Stimulated activated CD8-positive, alpha-beta memory T cell treated with anti-CD3 and anti-CD28 coated beads, Interleukin-4, amount 100 ng/mL, for 24 hours (primary cell): ENCODE measurements at regions not wholly inside any gene's neighbourhood (a gene's known extent, or its start where the extent isn't known, plus 50 kb on each side); places are given as distances from the start of the nearest gene placed in this dataset.
"Not testable (repeated sequence)": the region's sequence is repeated elsewhere in the genome, so short reads cannot be mapped to it uniquely, and the experiment has no call there.

ENCODE experiments used
- DNase-seq: peaks from one replicate; pipeline ENCODE4 v3.0.0-alpha.2; 2020; ENCODE audit warnings: low read depth

DNA sequence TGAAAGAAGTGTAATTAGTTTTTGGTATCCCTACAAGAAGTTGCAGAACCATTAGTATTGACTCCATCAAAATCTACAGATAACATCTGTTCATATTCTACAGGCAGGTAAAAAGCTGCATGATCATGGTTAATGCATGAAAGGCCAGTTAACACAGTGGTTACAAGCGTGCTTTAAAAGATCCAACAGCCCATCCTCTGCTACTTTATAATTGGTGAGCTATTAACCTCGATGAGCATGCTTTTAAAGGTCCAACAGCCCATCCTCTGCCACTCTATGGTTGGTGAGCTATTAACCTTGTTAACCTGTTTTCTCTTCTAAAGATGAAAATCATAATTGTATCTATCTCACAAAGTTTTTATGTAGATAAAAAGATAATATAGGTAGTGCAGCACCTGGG is 289.3 kb downstream of the DUSP6 start:
- DNase-seq: no peak

DNA sequence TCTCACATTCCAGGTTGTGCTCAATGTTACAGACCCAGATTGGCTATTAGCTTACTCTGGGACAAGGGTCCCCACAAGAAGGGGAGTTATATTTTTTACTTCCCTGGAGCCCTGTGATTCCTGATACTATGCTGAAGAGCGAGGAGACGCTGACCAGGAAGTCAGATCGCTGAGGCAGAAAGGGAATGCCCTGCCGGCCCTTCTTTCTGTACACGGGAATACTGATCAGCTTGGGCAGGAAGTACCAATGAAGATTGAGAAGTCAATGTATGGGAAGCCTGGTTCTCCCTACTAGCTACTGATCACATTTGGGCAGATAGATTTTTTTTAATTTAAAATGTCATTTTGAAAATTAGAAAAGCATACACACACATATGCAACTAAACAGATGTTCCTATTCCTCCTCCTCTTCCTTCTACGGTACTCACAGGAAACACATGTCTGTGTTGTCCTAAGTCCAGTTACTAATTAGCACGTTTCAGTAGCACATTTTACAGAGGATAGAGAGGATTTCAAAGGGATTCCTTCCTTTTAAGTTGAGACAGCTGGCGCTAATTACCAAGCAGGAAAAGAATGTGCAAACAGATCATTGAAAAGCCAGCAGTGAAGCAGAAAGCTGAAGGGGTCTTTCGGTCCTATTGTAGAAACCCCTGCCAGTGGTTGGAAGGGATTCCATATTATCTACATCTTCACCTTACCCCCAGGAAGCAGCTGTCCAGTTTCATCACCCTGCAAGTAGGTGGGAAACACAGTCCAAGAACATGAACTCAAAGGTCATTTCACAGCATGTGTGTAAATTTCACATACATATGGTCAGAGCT is 292.4 kb downstream of the DUSP6 start:
- DNase-seq: no peak

DNA sequence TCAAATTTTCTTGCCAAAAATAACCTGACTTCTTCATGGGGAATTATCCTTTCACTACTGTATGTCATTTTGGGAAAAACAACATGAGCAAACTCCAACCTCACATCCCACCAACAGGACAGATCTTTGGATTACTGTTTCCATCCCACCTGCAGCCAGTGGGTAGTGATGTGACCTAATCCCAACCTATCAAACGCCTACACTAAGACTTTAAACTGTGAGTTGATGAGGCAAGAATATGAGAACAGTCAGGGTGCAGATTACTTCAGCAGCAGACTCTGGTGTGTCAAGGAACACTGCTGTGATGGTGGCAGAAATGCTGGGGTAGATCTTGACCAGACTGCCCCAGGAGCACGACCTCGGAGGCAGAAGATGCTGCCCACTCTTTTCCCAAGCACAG is 293.2 kb downstream of the DUSP6 start:
- DNase-seq: no peak

DNA sequence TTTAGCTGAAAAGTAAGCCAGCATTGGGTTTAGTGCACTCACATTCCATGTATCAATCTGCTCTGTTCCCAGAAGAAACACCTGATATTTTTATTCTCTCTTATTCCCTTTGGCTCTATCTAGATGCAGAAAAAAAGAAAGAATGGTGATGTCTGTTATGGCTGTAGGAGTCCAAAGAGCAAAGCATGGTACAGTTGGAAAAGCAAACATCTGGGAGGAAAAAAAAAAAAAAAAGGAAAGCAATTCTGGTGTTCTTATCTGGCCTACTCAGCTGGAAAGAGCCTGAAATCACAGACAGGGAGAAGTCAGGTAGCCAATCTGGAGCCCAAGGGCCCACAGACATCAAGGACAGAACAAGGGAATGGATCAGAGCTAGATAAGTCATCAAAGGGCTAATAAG is 293.9 kb downstream of the DUSP6 start:
- no peak for DNase-seq

DNA sequence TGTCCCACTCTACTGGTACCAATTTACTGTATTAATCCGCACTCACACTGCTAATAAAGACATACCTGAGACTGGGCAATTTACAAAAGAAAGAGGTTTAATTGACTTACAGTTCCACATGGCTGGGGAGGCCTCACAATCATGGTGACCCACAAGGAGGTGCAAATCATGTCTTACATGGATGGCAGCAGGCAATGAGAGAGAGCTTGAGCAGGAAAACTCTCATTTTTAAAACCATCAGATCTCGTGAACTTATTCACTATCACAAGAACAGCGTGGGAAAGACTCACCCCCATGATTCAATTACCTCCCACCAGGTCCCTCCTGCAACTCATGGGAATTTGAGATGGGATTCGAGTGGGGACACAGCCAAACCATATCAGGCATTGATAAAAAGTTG is 298.5 kb downstream of the DUSP6 start:
- not testable (repeated sequence) for DNase-seq

DNA sequence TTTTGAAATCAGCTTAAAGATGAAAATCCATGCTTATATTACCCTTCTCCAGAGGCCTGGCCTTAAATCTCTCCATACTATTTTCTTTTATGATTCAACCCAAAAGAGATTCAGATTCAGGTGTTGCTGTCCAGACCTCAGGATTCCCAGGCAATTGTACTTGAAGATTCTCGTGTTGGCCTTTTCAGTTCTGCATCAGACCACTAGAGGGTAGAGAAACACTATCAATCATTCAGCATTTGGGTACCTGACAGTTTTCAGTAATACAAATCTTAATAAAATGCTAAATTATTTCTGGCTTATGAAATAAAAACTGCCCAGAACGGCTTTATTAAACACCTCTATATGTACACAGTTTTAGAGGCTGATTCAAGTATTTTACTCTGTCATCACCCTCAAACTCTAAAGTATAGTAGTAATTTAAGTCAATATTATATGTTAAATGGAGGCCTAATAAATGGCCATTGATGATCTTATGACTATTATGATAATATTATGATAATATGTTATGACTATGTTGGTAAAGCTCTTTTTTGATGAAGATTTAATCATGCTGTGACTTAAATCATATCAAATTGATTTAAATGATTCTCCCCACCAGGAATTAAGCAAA is 301.1 kb downstream of the DUSP6 start:
- DNase-seq: no peak

DNA sequence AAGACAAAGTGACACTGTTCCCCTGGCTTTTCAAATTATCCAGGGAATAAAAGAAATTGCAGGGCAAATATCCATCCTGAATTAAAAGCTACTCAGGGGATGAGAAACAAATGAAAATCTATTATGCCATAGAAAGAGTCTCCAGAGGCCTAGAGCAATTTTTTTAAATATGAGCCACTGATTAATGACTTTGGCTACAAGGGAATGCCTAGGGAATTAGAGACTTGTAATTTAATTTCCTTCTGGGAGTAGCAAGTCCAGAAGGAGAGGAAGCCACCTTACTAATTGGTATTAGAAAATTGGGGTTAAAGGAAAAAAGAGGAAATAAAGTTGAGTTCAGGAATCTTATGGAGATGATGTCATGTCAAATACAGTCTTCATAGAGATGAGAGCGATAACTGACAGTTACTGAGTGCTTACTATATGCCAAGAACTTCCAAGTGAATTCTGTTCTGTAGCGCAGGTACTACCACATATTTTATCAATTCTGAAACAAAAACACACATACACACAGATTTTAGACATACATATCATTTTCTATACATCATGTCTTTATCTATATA is 304.4 kb downstream of the DUSP6 start:
- no peak for DNase-seq

DNA sequence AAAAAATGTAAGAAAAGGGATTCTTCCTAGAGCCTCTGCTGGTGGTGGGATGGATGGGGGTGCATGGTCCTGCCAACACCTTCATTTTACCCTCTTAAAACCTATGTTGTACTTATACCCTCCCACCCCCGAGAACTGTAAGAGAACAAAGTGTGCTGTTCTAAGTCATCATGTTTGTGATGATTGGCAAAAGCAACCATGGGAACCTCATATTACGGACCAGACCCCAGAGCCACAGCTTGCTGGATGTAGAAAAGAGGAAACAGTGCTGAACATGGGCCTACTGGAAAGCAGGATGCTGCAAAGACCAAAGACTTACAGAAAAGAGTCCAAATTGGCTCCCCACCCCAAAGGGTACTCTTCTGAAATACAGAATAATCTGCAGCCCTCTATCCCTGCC is 311.2 kb downstream of the DUSP6 start:
- no peak for DNase-seq

DNA sequence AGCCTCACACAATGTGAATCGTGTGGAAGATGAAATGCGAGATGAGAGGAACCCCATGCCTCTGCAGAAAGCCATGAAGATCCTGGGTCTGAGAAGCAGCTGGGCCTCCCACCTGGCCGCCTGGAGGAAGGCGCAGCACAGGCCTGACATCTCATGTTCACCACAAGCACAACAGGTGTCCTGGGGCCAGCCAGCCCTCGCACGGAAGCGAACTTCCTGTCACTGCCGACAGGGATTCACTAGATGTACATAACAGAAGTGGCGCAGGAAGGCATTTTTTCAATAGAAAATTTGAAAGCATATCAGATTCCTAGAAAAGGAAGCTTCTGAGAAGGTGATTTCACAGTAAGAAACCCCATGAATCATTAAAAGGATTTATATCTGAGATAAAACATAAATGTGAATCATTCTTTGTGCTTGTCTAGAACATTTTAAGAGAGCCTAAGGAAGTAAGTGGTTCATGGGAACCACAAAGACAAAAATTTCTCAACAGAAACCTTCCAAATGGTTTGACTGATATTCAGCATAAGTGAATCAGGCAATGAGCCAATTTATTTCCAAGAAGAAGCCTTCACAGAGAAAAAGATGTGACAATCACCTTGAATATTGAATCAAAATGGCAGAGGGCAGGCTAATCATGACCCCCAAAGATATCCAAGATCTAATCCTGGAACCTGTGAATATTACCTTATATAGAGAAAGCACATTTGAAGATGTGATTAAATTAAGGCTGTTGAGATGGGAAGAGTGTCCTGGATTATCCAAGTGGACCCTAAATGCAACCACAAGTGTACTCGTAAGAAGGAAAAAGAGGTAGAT is 311.9 kb downstream of the DUSP6 start:
- DNase-seq: peak; percentile 69

DNA sequence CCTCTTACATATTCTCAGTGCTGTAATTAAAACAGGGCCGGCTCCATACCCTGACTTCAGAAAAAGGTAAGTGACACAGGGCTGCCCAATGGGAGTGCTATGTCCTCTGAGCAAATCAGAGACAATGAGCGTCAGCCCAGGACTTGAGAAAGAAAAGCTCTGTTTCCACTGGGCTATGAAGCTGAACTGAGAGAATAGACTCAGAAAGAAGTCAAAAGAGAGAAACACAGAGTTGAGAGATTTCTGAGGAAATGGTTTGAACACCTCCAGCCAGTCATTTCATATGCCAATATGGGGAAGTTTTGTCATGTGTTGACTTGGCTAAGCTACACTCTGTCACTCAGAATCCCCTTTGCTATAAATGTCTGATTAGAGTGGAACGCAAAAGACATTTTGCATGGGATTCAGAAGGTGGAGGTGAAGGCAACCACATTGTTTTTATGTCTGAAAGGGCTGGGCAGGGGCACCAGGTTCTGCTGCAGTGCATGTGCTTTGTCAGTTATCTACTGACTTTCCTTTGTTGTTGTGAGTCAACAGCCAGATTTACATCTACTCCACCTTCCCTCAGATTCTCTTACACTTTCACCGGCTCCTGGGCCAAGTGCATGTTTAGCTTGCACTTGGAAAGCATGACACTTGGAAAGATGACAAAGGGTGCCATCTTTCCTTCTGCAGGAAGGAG is 313.3 kb downstream of the DUSP6 start:
- DNase-seq: no peak

DNA sequence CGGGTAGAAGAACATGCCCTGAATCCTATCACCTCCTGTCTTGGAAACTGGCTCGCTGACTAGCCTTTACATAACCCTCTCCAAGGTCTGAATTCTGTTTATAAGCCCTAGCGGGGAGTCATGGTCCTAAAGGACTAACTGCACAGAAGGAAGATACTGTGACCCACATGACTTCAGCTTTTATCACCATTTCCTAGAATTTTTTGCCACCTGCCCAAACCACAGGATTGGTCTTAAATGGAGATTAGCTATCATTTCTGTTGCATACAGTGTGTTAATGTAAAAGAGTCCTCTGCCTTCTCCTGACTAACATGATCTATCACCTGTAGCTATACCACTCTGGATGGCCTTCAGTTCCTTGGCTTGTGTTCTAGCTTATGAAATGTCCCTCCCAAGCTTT is 319.2 kb downstream of the DUSP6 start:
- DNase-seq: no peak

DNA sequence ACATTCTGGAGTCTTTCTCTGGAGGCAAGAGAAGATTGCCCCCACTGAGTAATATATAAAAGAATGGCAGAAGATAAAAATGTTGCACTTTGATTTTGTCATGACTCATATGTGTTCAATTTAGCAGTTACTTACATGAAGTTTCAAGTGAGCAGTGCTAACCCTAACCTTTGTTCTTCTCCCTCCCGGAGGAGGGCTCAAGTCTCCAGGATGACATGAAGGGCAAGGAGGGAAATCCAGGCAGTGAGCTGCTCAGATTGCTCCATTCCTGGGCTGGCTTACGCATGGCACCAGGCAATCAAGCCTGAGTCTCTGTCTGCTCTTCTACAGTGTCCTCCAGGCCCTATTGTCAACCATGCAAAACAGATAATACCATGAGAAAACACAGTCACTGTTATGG is 322.3 kb downstream of the DUSP6 start:
- no peak for DNase-seq

DNA sequence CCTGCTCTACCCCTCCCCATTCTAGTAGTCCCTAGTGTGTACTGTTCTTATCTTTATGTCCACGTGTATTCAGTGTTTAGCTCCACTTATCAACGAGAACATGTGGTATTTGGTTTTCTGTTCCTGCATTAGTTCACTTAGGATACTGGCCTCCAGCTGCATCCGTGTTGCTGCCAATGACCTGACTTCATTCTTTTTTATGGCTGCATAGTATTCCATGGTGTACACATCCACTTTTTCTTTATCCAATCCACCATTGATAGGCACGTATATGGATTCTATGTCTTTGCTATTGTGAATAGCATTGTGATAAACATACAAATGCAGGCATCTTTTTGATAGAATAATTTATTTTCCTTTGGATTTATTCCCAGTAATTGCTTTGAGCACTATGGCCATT is 327.7 kb downstream of the DUSP6 start:
- DNase-seq: no peak

DNA sequence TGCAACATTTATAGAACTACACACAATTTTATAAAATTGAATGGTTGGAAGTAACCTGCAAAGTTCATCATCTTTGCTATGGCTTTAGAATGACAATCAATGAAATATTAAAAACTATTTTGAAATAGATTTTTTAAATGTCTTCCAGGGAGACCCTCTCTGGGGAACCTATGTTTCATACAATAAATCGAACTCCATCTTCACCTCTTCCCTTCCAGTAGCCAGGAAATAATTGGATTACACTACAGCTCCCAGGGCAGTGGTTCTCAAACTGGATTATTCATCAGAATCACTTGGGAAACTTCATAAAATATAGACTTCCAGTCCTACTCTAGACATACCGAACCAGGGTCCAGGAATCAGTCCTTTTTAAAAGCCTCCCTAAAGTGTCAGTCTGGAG is 328.4 kb downstream of the DUSP6 start:
- no peak for DNase-seq

DNA sequence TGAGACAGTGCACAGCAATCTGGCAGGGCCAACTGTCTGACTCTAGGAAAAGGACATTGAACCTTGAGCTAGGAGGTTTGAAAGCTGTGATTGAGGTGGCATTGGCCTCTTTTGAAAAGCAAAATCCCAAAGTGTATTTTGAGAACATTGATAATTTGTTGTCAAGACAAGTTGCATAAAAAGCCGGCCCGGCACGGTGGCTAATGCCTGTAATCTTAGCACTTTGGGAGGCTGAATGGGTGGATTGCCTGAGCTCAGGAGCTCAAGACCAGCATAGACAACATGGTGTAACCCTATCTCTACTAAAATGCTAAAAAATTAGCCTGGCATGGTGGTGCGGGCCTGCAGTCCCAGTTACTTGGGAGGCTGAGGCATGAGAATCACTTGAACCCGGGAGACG is 331.6 kb downstream of the DUSP6 start:
- DNase-seq: no peak

DNA sequence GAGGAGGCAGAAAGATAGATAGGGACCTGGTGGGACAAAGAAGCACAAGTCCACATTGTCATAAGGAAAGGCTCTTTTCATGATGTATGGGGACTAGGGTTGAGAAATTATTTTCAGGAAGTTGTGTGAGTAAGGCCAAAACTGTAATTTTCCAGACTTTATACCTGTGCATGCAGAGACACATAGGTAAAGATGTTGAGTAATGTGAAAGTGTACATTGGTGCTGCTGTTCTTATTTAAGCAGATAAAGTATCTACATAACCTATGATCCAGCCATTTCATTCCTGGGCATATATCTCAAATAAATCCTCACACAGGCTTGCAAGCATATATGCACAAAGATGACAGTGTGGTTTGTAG is 332.2 kb downstream of the DUSP6 start:
- no peak for DNase-seq

DNA sequence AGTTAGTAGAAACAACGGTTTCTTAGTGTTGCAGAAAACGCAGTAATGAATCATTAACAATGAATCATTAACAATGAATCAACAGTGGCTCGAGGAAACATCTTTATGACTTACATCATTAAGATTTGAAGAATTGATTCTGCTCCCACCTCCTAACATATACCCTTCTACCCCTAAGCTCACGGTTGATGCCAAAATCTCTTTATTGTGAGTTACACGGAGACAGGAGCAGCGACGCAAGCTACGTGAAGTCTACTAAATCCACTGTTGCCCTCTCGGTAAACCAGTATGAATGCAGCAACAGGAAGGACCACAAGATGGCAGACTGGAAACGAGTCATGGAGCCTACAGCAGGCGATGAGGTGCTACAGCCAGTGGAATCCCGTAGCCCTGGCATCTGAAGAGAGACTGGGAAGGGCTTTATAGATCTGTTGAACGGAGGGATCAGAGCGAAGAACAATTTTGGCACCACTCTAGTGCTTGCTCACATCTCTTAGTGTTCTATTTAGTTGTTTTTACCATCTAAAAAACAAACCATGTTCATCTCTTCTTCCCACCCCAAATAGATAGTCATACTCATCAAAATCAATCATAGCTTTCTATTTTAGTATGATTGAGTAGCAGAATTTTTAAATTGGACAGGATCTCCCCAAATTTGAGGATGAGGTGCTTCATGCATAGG is 332.7 kb downstream of the DUSP6 start:
- DNase-seq: peak; percentile 47

DNA sequence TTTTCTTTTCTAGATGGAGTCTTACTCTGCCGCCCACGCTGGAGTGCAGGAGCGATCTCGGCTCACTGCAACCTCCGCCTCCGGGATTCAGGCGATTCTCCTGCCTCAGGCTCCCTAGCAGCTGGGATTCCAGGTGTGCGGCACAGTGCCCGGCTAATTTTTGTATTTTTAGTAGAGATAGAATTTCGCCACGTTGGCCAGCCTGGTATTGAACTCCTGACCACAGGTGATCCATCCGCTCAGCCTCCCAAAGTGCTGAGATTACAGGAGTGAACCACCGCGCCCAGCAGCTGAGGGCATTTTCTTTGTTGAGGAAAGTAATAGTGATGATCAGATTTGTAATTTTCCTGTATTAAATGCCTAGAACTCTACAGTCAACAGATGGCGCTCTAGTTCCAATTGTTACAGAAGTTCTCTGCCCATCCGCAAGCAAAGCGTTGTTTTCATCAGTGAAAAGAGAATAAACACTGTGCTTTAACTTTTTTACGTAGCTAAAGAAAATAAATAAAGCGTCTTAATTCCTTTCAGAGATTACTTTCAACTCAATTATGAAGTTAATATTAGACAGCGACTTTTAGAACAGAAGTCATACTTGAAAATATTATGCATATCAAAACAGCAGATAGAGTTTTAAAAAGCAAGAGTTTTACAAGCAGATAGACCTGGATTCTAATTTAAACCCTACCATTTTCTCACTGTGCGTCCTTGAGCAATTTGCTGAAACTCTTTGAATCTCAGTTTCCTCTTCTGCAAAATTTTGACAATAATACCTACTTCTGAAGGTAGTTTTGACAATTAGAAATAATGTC is 335.1 kb downstream of the DUSP6 start:
- no peak for DNase-seq

DNA sequence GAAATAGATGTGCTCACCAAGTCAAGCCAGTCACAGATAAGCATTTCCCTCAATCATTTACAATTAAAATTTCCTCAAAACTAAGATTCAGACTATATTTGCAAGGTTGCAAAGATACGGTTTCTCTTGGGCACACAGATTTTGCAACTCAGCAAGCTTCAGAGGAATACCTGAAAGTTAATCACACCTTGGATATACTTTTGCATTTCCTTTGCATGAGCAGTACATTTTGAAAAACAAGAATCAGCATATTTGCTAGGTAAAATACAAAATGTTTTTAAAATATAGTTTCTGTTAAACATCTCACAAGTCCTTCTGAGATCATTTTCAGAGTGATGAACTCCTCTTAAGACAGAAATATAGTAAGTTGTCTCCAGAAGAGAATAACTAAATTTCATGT is 336.9 kb downstream of the DUSP6 start:
- DNase-seq: no peak

DNA sequence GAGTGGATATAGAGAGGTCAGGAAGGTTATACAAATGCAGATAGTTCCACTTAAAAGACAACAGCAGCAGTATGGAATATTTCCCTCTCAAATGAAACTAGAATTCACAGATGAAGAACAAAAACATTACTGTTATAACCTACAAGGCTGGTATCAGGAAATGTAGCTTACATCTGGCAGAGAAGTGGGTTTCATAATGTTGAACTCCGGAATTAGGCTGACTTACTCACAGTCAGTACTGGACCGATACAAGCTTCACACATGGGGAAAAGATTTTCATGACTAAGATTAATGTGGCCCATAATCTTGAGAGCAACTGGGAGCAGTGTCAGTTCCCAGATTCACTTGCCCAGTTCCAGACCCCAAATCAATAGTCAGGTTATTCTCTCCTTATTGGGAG is 353.9 kb downstream of the DUSP6 start:
- DNase-seq: no peak
